HEK293T (cell line): ENCODE measurements at regions not wholly inside any gene's neighbourhood (a gene's known extent, or its start where the extent isn't known, plus 50 kb on each side); places are given as distances from the start of the nearest gene placed in this dataset.

Source experiments
- BHLHE40 ChIP-seq: fragments of 450-650 bp; IDR thresholded peaks from 2 replicates; pipeline ENCODE4 v1.6.1; 2016; ENCODE audit warnings: mild to moderate bottlenecking, moderate library complexity, borderline replicate concordance
- CTBP1 ChIP-seq: fragments of 450-650 bp; IDR thresholded peaks from 2 replicates; pipeline ENCODE4 v1.6.1; 2016; ENCODE audit warnings: borderline replicate concordance
- ELF4 ChIP-seq: fragments of 450-650 bp; IDR thresholded peaks from 2 replicates; pipeline ENCODE4 v1.6.1; 2017; ENCODE audit warnings: antibody characterized with exemption
- FOXK2 ChIP-seq: fragments of 450-650 bp; IDR thresholded peaks from 2 replicates; pipeline ENCODE4 v1.6.1; 2016; ENCODE audit warnings: mild to moderate bottlenecking
- FOXM1 ChIP-seq: fragments of 450-650 bp; IDR thresholded peaks from 2 replicates; pipeline ENCODE4 v1.6.1; 2017; ENCODE audit warnings: mild to moderate bottlenecking, borderline replicate concordance
- HDGF ChIP-seq: fragments of 450-650 bp; IDR thresholded peaks from 2 replicates; pipeline ENCODE4 v1.6.1; 2017; ENCODE audit warnings: antibody characterized with exemption, borderline replicate concordance
- NFRKB ChIP-seq: fragments of 450-650 bp; IDR thresholded peaks from 2 replicates; pipeline ENCODE4 v1.6.1; 2016; ENCODE audit warnings: mild to moderate bottlenecking, moderate library complexity
- SP1 ChIP-seq: fragments of 450-650 bp; IDR thresholded peaks from 2 replicates; pipeline ENCODE4 v1.6.1; 2017
- SUZ12 ChIP-seq: fragments of 450-650 bp; IDR thresholded peaks from 2 replicates; pipeline ENCODE4 v1.6.1; 2016; ENCODE audit warnings: mild to moderate bottlenecking
- ZNF384 ChIP-seq: fragments of 450-650 bp; IDR thresholded peaks from 2 replicates; pipeline ENCODE4 v1.6.1; 2016
- TF ChIP-seq, protein P1 (sequence below): fragments of 450-650 bp; IDR thresholded peaks from 2 replicates; pipeline ENCODE4 v1.6.1; 2016

DNA sequence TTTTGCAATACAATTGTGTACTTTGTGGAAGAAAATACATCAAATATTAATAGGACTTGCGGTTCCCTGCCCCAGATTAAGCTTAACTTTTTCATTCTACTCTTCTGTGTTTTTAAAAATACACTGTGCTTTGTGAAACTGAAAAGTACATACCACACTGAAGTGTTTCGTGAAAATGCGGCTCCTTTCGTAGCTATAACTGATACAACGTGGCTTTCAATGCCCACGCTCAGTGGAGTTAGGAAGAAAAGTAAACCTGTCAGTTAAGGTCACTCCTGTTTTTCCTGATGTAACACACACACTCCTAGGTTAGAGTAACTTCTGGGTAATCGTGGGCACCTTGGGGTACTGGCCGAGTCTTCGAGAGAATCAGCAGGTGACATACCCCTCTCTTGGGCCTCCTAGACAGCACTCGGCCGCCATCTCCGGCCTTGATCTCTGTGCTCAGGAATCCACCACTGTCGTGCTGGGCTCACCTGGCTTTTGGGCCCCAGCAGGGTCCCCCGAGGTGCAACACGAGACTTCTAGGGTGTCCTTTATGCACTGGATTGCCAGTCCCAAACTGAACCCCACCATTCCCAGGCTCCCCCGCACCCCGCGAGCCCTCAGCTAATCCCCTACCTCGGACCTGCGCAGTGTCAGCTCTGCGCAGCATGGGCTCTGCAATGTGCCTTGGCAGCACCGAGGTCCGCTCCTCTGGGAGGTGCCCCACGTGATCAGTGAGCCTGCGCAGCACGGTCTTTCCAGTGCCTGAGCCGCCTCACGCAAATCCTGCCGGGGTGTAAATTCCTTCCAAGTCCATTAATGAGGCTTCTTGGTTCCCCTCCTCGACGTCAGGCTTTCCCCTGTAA, 162.6 kb upstream of the INTU start:
- TF ChIP-seq CTBP1, result no peak
- TF ChIP-seq SUZ12, result no peak
- no peak for TF ChIP-seq ELF4
- TF ChIP-seq FOXK2, result no peak
- TF ChIP-seq, protein P1, sequence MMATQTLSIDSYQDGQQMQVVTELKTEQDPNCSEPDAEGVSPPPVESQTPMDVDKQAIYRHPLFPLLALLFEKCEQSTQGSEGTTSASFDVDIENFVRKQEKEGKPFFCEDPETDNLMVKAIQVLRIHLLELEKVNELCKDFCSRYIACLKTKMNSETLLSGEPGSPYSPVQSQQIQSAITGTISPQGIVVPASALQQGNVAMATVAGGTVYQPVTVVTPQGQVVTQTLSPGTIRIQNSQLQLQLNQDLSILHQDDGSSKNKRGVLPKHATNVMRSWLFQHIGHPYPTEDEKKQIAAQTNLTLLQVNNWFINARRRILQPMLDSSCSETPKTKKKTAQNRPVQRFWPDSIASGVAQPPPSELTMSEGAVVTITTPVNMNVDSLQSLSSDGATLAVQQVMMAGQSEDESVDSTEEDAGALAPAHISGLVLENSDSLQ, result no peak
- no peak for TF ChIP-seq FOXM1
- TF ChIP-seq HDGF, result no peak
- no peak for TF ChIP-seq NFRKB
- TF ChIP-seq BHLHE40, result no peak
- TF ChIP-seq ZNF384, result no peak
- TF ChIP-seq SP1, result no peak
